ENCODE measurements at regions not wholly inside any gene's neighbourhood (a gene's known extent, or its start where the extent isn't known, plus 50 kb on each side); places are given as distances from the start of the nearest gene placed in this dataset.
A peak's percentile ranks its signal among the peaks of the same experiment; 100 is the strongest.
"Not testable (repeated sequence)": the region's sequence is repeated elsewhere in the genome, so short reads cannot be mapped to it uniquely, and the experiment has no call there.

DNA sequence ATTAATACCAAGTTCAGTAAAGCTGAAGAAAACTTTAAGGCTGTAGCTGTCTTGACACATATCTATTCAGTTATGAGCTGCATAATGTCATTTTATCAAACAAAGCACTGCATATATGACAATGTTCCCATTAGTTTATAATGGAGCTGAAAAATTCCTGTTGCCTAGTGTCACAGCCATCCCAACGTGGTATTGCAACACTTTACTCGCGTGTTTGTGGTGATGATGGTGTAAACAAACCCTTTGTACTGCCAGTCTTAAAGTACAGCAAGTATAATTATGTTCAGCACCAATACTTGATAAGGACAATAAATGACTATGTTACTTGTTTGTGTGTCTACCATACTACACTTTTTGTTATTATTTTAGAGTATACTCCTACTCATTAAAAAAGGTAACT is 1415.6 kb upstream of the PCDH7 start:
- DNase-seq (ENCODE audit: low read depth), result no peak

DNA sequence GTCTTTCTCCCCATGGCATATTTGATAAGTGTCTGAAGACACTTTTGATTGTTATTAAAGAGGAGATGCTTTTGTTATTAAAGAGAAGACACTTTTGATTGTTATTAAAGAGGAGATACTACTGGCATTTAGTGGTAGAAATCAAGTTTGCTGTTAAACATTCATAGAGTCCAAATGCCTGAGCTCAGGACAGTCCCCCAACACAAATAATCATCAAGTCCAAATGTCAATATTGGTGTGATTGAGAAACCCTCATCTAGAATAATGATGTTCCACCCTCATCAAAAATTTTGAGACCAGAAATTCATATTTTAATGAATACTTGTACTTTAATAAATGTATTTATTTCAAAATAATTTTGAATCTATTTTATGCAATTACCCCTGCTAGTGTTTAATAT is 1412.9 kb upstream of the PCDH7 start:
- no peak for DNase-seq (ENCODE audit: low read depth)

DNA sequence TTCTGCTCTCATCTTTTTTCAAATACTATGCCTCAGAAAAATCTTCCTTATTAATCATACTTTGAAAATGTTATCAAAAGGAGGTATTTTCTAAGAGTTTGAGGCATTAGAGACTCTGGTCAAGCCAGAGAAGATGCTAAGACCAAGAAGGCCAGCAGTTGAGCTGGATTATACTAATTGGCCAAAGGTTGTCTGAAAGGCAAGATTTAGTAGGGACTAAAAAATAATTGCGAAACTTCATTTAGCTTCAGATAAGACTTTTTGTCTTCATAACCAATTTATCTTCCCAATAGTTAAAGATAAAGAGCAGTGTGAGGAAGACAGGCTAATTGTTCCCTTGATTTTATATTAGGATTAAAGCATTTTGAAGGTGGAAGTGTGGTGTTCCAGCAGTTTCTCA is 1412.4 kb upstream of the PCDH7 start:
- no peak for DNase-seq (ENCODE audit: low read depth)

DNA sequence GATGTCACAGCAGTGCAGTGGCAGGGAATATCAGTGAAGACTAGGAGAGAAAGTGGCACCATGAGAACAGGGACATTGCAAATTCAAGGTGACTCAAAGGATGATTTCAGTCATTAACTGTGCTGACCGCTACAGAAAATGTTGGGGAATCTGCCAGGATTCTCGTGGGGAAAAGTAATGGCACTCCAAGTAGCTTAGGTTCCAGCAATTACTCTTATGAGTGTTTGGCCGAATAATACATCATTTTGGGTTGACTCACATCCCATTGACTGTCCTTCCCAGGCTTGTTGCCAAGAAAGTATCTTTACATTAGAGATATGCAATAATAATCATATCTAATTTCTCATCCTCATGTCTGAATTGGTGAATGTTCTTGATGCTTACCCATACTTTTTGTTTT is 1411.1 kb upstream of the PCDH7 start:
- peak; percentile 87 for DNase-seq (ENCODE audit: low read depth)

DNA sequence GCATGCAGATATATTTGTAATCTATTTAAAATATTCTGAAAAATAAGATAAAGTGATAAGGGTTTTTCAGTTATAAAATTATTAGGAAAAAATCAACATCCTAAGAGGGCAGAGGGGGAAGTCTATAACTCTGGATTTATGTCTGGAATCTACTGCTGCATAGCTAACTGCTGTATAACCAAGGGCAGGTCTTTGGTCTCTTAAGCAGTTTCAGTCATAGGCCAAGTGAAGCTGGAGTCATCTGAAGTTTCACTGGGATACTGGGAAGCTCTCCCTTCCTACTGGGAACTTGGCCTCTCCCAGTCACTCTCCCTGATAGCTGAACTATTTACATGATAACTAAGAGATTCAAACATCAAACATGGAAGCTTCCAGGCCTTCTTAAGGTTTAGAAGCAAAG is 1409.9 kb upstream of the PCDH7 start:
- DNase-seq (ENCODE audit: low read depth), result no peak

DNA sequence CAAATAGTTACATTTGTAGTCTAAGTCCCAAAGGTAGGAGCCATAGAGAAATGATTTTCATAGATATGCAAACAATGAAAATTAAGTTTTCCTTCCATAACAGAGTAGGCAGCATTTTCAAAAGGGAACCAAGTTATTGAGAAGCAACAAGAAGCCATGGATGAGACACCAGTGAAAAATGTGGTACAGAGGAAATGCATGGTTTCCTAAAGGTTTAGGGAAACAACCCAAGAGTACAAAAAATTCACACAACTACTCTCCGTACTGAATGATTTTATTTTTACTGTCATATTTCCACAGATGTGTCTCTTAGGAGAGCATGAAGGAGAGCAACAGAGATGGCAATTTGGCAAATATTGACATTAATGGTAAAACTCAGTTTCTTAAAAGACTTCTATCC is 1408.9 kb upstream of the PCDH7 start:
- peak; percentile 36 for DNase-seq (ENCODE audit: low read depth)

DNA sequence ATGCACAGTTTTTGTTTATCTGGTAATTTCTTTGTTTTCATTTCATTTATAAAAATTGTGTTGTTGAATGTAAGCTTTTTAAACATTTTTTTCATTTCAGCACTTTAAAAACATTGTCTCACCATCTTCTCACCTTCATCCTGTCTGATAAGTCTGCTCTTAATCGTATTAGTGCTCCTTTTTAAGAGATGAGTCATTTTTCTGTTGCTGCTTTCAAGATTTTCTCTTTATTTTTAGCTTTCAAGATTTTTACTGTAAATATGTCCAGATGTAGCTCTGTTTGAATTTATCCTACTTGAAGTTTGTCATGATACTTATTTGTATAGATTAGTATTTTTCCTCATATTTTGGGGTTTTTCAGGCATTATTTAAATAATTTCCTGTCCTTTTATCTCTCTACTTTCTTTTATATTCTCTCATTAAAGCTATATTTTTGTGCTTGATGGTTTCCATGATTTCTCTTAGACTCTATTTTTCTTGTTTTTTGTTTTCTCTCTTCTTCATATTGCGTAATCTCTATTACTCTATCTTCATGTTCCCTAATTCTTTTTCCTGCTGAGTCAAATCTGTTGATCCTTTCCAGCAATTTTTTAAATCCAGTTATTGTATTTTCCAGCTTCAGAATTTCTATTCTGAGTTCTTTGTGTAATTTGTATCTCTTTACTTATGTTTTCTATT is 1400.4 kb upstream of the PCDH7 start:
- no peak for DNase-seq (ENCODE audit: low read depth)

DNA sequence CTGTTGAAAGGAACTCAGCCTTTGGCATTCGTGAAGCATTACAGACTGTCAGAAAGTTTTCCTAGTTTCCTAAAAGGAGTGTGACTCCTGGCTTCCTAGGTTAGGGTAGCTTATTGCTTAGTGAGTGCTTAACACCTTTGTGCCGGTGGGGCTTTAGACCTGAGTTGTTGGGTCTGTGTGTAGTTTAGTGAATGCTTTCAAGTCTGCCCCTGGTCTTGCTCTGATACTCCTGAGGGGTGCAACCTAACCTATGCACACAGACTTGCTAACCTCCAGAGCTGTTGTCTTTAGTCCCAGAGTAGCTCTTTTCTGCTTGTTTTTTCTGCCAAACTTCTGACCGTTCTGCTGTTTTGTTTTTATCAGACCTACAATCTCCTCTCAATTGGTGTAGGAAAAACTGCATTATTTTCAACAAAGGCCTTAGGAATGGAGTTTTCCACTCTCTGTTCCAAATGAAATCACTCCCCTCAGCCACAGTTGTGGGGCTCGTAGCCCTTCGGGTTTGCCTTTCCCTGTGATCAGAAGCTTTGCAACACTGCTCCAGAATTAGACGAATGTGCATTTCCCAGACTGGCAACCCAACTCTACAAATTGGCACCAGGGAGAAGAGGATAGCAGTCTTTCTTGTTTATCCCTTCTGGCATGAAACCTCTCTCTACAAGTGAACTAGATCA is 1399.1 kb upstream of the PCDH7 start:
- DNase-seq (ENCODE audit: low read depth), result no peak

DNA sequence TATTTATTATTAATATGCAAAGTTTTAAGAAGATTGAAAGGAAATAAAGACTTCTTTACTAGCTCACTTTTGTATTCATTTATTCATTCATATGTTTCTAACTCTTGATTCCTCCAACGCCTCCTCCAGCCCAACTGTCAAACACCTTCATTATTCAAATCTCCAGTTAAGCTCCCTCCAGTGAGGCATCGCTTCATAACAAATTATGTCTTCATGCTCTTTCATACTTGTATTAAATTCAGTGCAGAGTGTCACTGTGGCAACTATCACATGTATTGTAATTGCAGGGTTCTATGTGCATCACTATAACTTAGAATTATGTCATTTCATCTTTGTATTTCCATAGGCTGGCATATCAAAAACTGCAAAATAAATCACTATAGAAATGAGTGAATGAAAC is 1394.2 kb upstream of the PCDH7 start:
- DNase-seq (ENCODE audit: low read depth), result no peak

DNA sequence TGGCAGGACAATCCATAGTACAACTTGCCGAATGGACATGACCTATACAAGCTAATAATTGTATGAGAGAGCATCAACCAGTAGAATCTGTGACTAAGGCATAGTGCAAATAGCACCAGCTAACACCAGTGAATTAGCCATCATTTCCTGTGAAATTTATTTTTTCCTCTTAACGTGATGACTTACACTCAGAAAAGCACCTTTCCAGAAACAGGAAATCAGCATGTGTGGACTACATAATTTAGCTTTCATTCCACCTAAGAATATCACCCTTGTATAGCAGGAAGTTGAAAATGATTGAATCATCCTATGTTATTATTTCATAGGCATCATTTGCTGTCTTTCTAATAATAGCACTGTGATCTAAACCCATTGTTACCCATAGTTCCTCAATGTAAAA is 1393.4 kb upstream of the PCDH7 start:
- DNase-seq (ENCODE audit: low read depth), result no peak

DNA sequence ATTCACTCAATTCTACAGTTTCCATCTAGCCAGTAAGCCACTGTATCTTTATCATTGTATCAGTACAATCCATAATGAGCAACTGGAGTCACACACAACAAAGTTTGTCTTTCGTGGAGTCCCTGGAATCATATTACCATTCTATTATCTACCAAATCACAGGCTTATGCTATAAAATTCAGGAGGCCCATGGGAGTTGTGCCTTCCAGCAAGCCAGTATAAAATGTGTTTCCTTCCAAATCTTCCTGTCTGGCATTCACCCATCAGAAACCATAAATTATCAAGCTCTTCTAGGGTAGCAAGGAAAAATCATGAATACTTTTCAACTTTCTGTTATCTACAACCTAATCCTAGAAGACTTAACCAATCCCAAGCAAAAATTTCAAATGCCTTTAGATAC is 1383.3 kb upstream of the PCDH7 start:
- no peak for DNase-seq (ENCODE audit: low read depth)

DNA sequence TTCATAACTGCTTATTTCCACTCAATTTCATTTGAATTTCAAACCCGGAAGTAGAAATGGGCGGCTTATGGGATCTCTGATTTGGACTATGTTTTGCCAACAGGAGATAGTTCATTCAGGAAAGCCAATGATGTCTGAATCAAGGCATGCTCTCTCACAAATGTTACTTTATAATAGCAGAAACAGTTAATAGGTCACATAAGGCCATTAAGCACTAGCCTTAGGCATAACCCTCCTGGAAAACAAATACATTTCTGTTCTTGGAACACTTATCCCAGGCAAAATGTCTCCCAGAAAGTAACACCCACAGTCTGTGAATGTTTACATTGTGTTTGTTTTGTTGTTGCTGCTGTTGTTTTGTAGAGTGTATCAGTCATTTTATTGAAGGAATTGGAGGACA is 1347.2 kb upstream of the PCDH7 start:
- DNase-seq (ENCODE audit: low read depth), result no peak

DNA sequence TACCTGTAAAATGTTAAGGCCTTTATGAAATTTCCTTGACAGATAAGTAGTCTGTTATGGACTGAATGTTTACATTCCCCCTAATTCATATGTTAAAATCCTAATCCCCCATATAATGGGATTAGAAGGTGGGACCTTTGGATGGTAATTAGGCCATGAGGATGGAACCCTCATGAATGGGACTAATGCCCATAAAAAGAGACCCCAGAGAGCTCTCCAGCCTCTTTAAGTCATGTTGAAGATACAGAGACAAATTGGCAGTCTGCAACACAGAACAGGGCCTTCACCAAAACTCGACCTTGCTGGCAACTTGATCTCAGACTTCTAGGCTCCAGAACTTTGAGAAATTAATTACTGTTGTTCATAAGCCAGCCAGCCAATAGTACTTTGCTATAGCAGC is 1344.5 kb upstream of the PCDH7 start:
- no peak for DNase-seq (ENCODE audit: low read depth)

DNA sequence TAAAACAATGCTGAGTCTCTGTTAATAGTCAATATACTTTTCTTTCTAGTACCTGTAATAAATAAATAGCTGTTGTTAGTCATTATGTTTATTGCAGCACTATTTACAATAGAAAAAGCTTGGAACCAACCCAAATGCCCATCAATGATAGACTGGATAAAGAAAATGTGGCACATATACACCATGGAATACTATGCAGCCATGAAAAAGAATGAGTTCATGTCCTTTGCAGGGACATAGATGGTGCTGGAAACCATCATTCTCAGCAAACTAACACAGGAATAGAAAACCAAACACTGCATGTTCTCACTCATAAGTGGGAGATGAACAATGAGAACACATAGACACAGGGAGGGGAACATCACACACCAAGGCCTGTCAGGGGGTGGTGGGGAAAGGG is 1341.9 kb upstream of the PCDH7 start:
- not testable (repeated sequence) for DNase-seq (ENCODE audit: low read depth)

DNA sequence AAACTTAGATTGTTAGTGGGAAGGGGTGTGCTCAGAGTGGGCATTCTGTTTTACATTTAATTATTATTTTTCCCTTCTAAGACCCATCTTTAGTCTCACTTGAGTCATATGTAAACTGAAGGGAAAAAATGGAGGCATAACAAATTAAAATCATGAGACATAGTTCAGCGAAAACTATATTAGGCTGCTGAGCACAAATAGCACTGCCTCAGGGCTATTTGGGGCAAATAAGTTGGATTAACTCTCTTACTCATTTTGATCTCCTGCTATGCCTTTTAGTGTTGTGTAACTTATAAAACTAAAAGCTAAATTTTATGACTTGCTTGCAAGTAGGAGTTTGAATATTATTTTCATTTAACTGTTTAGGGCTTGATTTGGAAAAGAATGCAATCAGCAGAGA is 1329.2 kb upstream of the PCDH7 start:
- DNase-seq (ENCODE audit: low read depth), result no peak

DNA sequence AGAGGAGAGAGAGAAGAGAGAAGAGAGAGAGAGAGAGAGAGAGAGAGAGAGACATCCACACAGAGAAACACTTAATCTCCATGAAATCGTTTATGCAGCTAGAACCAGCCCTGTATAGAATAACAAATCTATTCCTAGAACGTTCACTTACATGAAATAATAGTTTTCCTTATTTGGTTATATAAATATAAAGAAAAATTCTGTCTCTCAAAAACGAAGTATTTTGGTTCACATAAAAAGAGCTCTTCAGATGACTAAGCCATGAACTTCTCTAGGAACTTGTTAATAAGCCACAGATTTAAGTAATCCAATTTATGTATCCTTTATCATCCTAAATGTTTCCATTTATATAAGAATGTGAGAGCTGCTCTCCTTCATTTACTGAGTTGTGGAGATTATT is 1315.1 kb upstream of the PCDH7 start:
- no peak for DNase-seq (ENCODE audit: low read depth)

DNA sequence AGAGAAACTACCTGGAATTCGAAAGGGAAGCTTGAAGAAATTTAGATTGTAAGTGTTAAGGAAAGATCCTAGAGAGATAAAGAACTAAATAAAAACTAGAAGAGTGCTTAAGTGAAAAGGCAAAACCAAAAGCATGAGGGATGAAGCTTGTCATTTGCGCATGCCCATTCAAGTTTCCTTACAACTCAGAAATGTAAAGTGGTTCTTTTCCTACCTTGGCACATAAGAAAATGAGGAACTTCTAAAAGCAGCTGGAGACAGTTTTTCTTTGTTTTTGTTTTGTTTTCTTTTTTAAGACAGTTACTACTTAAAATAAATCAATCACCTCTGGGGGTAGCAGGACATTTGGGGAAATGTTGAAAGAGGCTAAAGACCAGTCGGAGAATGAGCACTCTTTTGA is 1304.4 kb upstream of the PCDH7 start:
- no peak for DNase-seq (ENCODE audit: low read depth)

DNA sequence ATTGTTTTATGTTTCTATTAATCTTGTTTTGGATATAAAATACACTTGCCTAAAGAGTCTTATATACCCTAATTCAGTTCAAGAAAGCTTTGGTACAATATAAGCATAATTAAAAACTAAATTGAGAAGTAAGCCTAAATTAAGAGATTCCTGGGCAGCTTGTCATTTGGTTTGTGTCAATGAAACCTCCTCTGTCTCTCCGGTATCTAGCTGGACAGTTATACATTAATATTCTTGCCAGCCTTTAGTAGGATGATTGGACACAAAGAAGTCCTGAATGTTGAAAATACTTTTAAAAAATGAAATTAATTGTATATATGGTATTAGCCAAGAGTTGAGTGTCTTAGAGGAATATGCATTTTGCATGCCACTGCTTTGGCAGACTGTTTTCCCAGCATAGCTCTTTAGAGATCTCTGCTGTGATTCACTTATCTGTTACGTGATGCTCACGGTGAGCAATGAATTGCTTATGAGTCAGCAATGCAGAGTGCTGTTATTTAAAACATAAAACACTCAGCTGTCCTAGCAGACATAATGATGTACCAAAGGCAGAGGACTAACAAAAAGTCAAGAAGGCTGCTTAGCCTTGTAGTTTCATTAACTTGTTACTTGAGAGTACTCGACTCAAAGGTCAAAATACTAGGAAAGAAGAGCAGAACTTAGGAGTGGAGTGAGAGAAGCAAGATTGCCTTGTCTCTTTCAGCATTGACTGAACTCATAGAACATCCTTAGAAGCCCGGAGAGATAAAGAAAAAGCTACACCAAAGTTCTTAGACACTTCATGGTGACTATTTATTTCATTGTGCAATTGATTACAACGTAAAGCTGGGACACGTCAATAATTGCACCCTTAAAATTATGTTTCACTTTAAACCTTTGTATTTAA is 1296.1 kb upstream of the PCDH7 start:
- DNase-seq (ENCODE audit: low read depth), result peak; percentile 75

DNA sequence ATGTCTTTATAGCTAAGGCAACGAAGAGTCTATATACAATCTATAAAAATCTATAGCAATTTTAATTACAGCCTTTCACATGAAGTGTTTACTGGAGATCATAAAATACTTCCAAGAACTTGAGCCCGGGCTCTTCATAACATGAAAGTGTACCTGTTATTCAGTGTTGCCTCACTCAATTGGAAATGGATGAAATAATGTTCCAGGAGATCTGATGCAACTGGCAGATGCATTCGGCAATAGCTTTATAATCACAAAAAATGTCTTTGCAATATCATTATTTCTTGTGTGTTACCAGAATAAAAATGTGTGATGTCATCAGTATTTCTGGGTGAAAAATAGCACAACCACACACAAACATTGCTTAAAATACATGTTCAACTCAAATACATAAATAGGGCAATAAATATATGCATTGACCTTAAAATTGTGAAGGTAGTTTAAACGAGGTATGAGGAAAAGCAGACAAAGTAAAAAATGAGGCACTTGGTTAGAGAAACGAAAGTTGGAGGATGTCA is 1266.8 kb upstream of the PCDH7 start:
- no peak for DNase-seq (ENCODE audit: low read depth)

DNA sequence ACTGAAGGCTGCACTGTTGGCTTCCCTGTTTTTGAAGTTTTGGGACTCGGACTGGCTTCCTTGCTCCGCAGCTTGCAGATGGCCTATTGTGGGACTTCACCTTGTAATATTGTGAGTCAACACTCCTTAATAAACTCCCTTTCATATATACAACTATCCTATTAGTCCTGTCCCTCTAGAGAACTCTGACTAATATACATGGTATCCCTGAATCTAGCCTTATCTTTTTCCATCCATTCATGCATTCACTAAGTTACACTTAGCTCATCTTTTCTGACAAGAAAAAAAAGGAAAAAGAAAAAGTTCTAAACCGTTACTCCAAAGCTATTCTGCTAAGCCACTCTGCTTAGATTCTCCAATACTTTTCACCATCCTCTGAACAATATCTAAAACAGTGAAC is 1260.2 kb upstream of the PCDH7 start:
- no peak for DNase-seq (ENCODE audit: low read depth)

DNA sequence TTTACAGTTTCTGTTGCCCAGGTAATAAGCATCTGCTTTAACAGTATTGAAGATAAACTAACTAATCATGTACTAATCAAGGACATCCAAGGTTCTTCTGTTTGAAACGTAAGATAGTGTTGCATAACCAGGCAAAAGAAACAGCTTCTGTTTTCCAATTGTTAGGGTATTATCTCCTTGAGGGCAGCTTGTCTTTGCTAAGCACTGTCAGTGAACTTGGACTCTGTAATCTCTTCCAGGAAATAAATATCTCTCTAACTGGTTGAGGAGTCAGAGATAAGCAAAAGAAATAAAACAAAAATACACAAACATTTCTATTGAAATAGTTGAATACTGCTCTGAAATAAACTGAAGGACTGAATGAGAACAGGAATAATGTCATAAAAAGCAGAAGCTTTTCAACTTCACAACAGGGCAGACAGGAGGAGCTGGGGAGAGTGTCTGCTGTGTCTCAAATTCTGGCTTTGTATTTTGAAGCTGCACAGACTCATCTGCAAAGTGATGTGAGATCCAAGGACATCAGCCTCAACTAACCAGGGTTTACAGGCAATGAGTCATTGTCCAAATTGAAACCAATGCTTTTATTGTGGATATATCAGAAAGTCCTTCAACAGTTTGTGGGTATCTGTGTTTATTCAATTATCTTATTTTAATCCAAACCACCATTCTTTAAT is 1253.0 kb upstream of the PCDH7 start:
- DNase-seq (ENCODE audit: low read depth), result no peak

Measured in HS-5 (cell line).